ENCODE measurements at regions not wholly inside any gene's neighbourhood (a gene's known extent, or its start where the extent isn't known, plus 50 kb on each side); places are given as distances from the start of the nearest gene placed in this dataset.
A peak's percentile ranks its signal among the peaks of the same experiment; 100 is the strongest.

- DNase-seq (ENCODE audit: low read depth in 2 of 2) = peak; percentile 92
Observed at GRCh38 chr18:48488388-48488850, 50.4 kb upstream of the CTIF start.

GRCh38 chr18:48486754-48487153 is 52.1 kb upstream of the CTIF start:
- peak; percentile 44 to 57 for DNase-seq (ENCODE audit: low read depth in 2 of 2)

- no peak for DNase-seq (ENCODE audit: low read depth in 2 of 2)
Observed at GRCh38 chr18:48485828-48486405, 52.9 kb upstream of the CTIF start.

GRCh38 chr18:48481092-48481491 is 57.7 kb upstream of the CTIF start:
- no peak for DNase-seq (ENCODE audit: low read depth in 2 of 2)

- DNase-seq (ENCODE audit: low read depth in 2 of 2) = no peak
Observed at GRCh38 chr18:48479531-48479930, 59.3 kb upstream of the CTIF start.

- DNase-seq (ENCODE audit: low read depth in 2 of 2) = no peak
Observed at GRCh38 chr18:48477348-48477747, 61.5 kb upstream of the CTIF start.

GRCh38 chr18:48476550-48476917 is 62.3 kb upstream of the CTIF start:
- DNase-seq (ENCODE audit: low read depth in 2 of 2) = no peak

- peak; percentile 58 to 59 for DNase-seq (ENCODE audit: low read depth in 2 of 2)
Observed at GRCh38 chr18:48475635-48476549, 62.9 kb upstream of the CTIF start.

- DNase-seq (ENCODE audit: low read depth in 2 of 2) = no peak
Observed at GRCh38 chr18:48473816-48474215, 64.6 kb upstream of the ZBTB7C start.

GRCh38 chr18:48472610-48473009 is 63.4 kb upstream of the ZBTB7C start:
- DNase-seq (ENCODE audit: low read depth in 2 of 2) = no peak

GRCh38 chr18:48470484-48471180 is 61.4 kb upstream of the ZBTB7C start:
- peak; percentile 50 to 52 for DNase-seq (ENCODE audit: low read depth in 2 of 2)

GRCh38 chr18:48468151-48468550 is 59.0 kb upstream of the ZBTB7C start:
- no peak for DNase-seq (ENCODE audit: low read depth in 2 of 2)

- no peak for DNase-seq (ENCODE audit: low read depth in 2 of 2)
Observed at GRCh38 chr18:48467231-48467630, 58.0 kb upstream of the ZBTB7C start.

GRCh38 chr18:48462510-48462909 is 53.3 kb upstream of the ZBTB7C start:
- no peak for DNase-seq (ENCODE audit: low read depth in 2 of 2)

- DNase-seq (ENCODE audit: low read depth in 2 of 2) = no peak
Observed at GRCh38 chr18:48460929-48461583, 51.9 kb upstream of the ZBTB7C start.

GRCh38 chr18:48459465-48459864 is 50.3 kb upstream of the ZBTB7C start:
- no peak for DNase-seq (ENCODE audit: low read depth in 2 of 2)

- no peak for DNase-seq (ENCODE audit: low read depth in 2 of 2)
Observed at GRCh38 chr18:48459016-48459415, 49.8 kb upstream of the ZBTB7C start.

Measured in fibroblast of skin of left quadriceps (primary cell).